IMR-90 (cell line): ENCODE measurements at regions not wholly inside any gene's neighbourhood (a gene's known extent, or its start where the extent isn't known, plus 50 kb on each side); places are given as distances from the start of the nearest gene placed in this dataset.
"Not testable (repeated sequence)": the region's sequence is repeated elsewhere in the genome, so short reads cannot be mapped to it uniquely, and the experiment has no call there.

ENCODE experiments used
- ATAC-seq: fragments of 200-7000 bp; cut with Tn5 transposase; 2 replicates; pipeline ENCODE4 v1.9.1; 2020; ENCODE audit warnings: low read depth, mild to moderate bottlenecking, moderate library complexity
- BruUV-seq: library from RNA; stranded (reverse); fragments of 400-500 nt; replicated peaks from 2 replicates; lab custom pipeline; 2021; lab: Mats Ljungman, UMichigan
- CTCF ChIA-PET: fragments of 300-600 bp; formaldehyde crosslinking; extraction: SDS; loops from one replicate; lab custom pipeline; 2021; ENCODE audit warnings: antibody characterized with exemption; lab: Yijun Ruan, JAX
- POLR2A ChIA-PET: fragments of 300-600 bp; sonication (Branson Sonifier 250); formaldehyde crosslinking; loops from one replicate; lab custom pipeline; 2022; ENCODE audit warnings: antibody characterized with exemption; ENCODE audit not compliant: unreplicated experiment; lab: Charles Lee
- DNase-seq: peaks from one replicate; pipeline ENCODE4 v3.0.0; 2013
- H2AFZ ChIP-seq: replicated peaks from 2 replicates; pipeline ENCODE3; 2013; ENCODE audit warnings: low read length, mild to moderate bottlenecking; ENCODE audit not compliant: poor library complexity
- H2AK5ac ChIP-seq: 2 replicates; pipeline ENCODE4 v1.6.1; 2013; ENCODE audit warnings: low read depth, low read length, inconsistent platforms
- H2AK9ac ChIP-seq: replicated peaks from 2 replicates; pipeline ENCODE3; 2013; ENCODE audit warnings: mild to moderate bottlenecking, low read depth, low read length, moderate library complexity; ENCODE audit not compliant: poor library complexity
- H2BK120ac ChIP-seq: 2 replicates; pipeline ENCODE4 v1.6.1; 2013; ENCODE audit warnings: low read depth, low read length, inconsistent platforms
- H2BK15ac ChIP-seq: 3 replicates; pipeline ENCODE4 v1.6.1; 2013; ENCODE audit warnings: low read depth, low read length, inconsistent platforms
- H2BK20ac ChIP-seq: 2 replicates; pipeline ENCODE4 v1.6.1; 2013; ENCODE audit warnings: low read depth, mild to moderate bottlenecking, inconsistent platforms, low read length, moderate library complexity
- H2BK5ac ChIP-seq: 2 replicates; pipeline ENCODE4 v1.6.1; 2013; ENCODE audit warnings: mild to moderate bottlenecking, low read depth, low read length, inconsistent platforms; ENCODE audit not compliant: poor library complexity, severe bottlenecking
- H3K14ac ChIP-seq: replicated peaks from 2 replicates; pipeline ENCODE4 v1.6.1; 2013; ENCODE audit warnings: low read depth, low read length, inconsistent platforms
- H3K18ac ChIP-seq: 2 replicates; pipeline ENCODE4 v1.6.1; 2013; ENCODE audit warnings: low read depth, low read length, control low read depth
- H3K23ac ChIP-seq: 2 replicates; pipeline ENCODE4 v1.6.1; 2013; ENCODE audit warnings: low read depth, low read length, inconsistent platforms
- H3K27ac ChIP-seq: 2 replicates; pipeline ENCODE4 v1.5.1; 2013; ENCODE audit warnings: mild to moderate bottlenecking, control low read depth, low read length; ENCODE audit not compliant: insufficient read depth
- H3K27me3 ChIP-seq: 2 replicates; pipeline ENCODE4 v1.6.1; 2013; ENCODE audit warnings: low read length; ENCODE audit not compliant: control insufficient read depth, insufficient read depth
- H3K36me3 ChIP-seq: 2 replicates; pipeline ENCODE4 v1.6.1; 2013; ENCODE audit warnings: low read length, mixed read lengths; ENCODE audit not compliant: control insufficient read depth, insufficient read depth
- H3K4ac ChIP-seq: 2 replicates; pipeline ENCODE4 v1.6.1; 2013; ENCODE audit warnings: low read depth, low read length, inconsistent platforms
- H3K4me1 ChIP-seq: 2 replicates; pipeline ENCODE4 v1.6.1; 2013; ENCODE audit warnings: low read length, mixed read lengths; ENCODE audit not compliant: control insufficient read depth, insufficient read depth
- H3K4me2 ChIP-seq: 2 replicates; pipeline ENCODE4 v1.6.1; 2013; ENCODE audit warnings: low read depth, mild to moderate bottlenecking, control low read depth, low read length, moderate library complexity
- H3K4me3 ChIP-seq: 2 replicates; pipeline ENCODE4 v1.5.1; 2013; ENCODE audit warnings: low read depth, mild to moderate bottlenecking, control low read depth, low read length, moderate library complexity; ENCODE audit not compliant: insufficient read depth
- H3K56ac ChIP-seq: 2 replicates; pipeline ENCODE4 v1.6.1; 2013; ENCODE audit warnings: low read length, inconsistent platforms; ENCODE audit not compliant: insufficient read depth; ENCODE audit errors: extremely low read depth
- H3K79me1 ChIP-seq, 2 experiments: 2 replicates each; pipeline ENCODE4 v1.6.1; 2013; ENCODE audit warnings: low read length in 2 of 2, inconsistent platforms in 1 of 2, low read depth in 1 of 2
- H3K9ac ChIP-seq: 2 replicates; pipeline ENCODE4 v1.6.1; 2013; ENCODE audit warnings: low read depth, low read length, control low read depth
- H3K9me1 ChIP-seq: 2 replicates; pipeline ENCODE4 v1.6.1; 2013; ENCODE audit warnings: low read length, inconsistent platforms; ENCODE audit not compliant: insufficient read depth
- H3K9me3 ChIP-seq: 2 replicates; pipeline ENCODE4 v1.6.1; 2013; ENCODE audit warnings: low read length; ENCODE audit not compliant: control insufficient read depth, insufficient read depth
- H4K20me1 ChIP-seq: 2 replicates; pipeline ENCODE4 v1.6.1; 2013; ENCODE audit warnings: low read length, inconsistent platforms; ENCODE audit not compliant: insufficient read depth
- H4K5ac ChIP-seq: 2 replicates; pipeline ENCODE4 v1.6.1; 2013; ENCODE audit warnings: mild to moderate bottlenecking, low read depth, low read length, control low read depth
- H4K8ac ChIP-seq, 2 experiments: 2 replicates each; pipeline ENCODE4 v1.6.1; 2013; ENCODE audit warnings: low read depth in 2 of 2, low read length in 2 of 2, control low read depth in 1 of 2, inconsistent platforms in 1 of 2
- H4K91ac ChIP-seq: 2 replicates; pipeline ENCODE4 v1.6.1; 2013; ENCODE audit warnings: low read depth, low read length, inconsistent platforms; ENCODE audit not compliant: insufficient read depth
- WGBS, 2 experiments: methylation state at CpG; one replicate each; pipeline versions ENCODE4 v1.1.5 to v1.1.7; 2013; ENCODE audit warnings: missing lambda C conversion rate in 2 of 2; ENCODE audit not compliant: insufficient read length in 1 of 2; ENCODE audit errors: extremely low coverage in 2 of 2; 5-methylcytosine and 5-hydroxymethylcytosine counted together
- dilution Hi-C: fragments of 300-500 bp; cut with HindIII; formaldehyde crosslinking; loops from one replicate; pipeline ENCODE4 v1.14.3; 2018; ENCODE audit warnings: low sequenced_read_pairs; ENCODE audit not compliant: unreplicated experiment
- in situ Hi-C: fragments of 300-500 bp; cut with MboI; formaldehyde crosslinking; loops from 3 replicates; pipeline ENCODE4 v1.14.3; 2019; ENCODE audit warnings: low sequenced_read_pairs, inconsistent platforms, mixed read lengths
- intact Hi-C: fragments of 100-400 bp; cut with micrococcal nuclease; formaldehyde crosslinking; loops from 2 replicates; pipeline ENCODE4 v1.10.0; 2022

DNA sequence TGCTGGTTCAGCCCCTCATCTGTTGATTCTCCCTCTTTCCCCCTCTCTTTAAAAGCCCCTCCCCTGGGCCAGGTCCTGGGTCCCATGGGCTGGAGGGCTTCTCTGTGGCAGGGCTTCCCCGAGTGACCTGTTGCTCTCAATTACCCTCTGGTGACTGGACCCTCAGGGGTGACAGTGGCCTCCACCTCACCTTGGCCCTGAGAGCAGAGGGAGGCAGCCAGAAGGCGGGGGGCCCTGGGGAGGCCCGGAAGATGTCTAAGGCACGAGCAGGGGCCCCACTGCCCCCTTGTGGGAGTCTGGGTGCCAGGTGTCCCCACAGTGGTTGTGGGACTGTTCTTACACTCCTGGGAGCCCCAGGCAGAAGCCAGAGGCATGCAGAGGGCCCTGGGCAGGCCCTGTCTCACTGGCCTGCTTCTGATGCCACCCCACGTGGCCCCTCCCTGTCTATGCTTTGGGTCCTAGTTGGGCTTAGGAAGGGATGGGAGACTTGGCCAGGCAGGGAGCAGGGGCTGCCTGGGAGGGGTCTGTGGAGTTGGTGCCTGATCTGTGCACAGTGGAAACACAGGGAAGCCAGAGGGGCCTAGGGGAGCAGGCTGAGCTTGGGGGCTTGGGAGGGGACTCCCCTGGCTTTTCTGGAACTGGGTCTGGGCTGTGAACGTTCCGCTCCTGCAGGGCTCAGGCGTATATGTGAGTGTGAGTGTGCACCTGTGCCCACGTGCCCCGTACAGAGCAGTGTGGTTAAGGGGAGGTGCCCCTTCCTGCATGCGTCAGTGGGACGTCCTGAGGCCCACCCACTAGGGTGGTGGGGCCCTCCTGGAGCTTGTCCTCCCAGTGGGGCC lies 179.7 kb downstream of the TMEM121 start:
- H2BK15ac ChIP-seq, DNase-seq, H3K27ac ChIP-seq, H3K36me3 ChIP-seq, H3K79me1 ChIP-seq, H3K4me1 ChIP-seq, H4K20me1 ChIP-seq, H2AK9ac ChIP-seq, H3K18ac ChIP-seq, H3K4me3 ChIP-seq, H3K27me3 ChIP-seq, POLR2A ChIA-PET, H2AFZ ChIP-seq, ATAC-seq, intact Hi-C loops, dilution Hi-C loops, H2BK20ac ChIP-seq, BruUV-seq, H3K23ac ChIP-seq, CTCF ChIA-PET, in situ Hi-C loops, H3K9ac ChIP-seq, H4K8ac ChIP-seq, H2BK5ac ChIP-seq, H4K91ac ChIP-seq, H3K4me2 ChIP-seq, H3K9me1 ChIP-seq, H2AK5ac ChIP-seq, H3K4ac ChIP-seq, H3K14ac ChIP-seq, H2BK120ac ChIP-seq, H4K5ac ChIP-seq, H3K56ac ChIP-seq: not testable (repeated sequence)
- peaks cover 27% of the 10 kb centered on the region for H3K9me3 ChIP-seq
- WGBS, 2 experiments, result no CpG with 5 or more reads among the region's 12 CpGs

DNA sequence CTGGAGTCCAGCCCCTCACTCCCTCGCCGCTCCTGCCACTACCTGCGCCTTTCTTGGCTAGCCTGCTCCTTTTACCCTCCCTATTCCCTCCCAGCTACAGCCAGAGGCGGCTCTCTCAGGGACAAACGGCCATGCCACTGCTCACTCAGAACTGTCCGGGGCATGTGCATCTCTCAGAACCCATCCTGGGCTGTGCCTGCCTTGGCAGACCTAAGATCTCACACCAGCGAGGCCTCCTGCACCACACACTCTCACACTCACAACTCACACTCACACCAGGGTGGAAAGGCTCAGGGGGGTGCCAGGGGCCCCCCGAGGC lies 180.3 kb downstream of the TMEM121 start:
- H2BK15ac ChIP-seq, H3K4me1 ChIP-seq, H2BK120ac ChIP-seq, H3K9me1 ChIP-seq, CTCF ChIA-PET, H3K4ac ChIP-seq, ATAC-seq, H2BK20ac ChIP-seq, H2AK9ac ChIP-seq, H3K56ac ChIP-seq, H4K20me1 ChIP-seq, H4K91ac ChIP-seq, H3K36me3 ChIP-seq, H4K5ac ChIP-seq, H3K27ac ChIP-seq, H4K8ac ChIP-seq, DNase-seq, H3K4me3 ChIP-seq, H3K18ac ChIP-seq, in situ Hi-C loops, POLR2A ChIA-PET, H3K27me3 ChIP-seq, H3K4me2 ChIP-seq, H3K9ac ChIP-seq, dilution Hi-C loops, H2AFZ ChIP-seq, H3K23ac ChIP-seq, BruUV-seq, H3K79me1 ChIP-seq, intact Hi-C loops, H3K14ac ChIP-seq, H2BK5ac ChIP-seq, H2AK5ac ChIP-seq: not testable (repeated sequence)
- WGBS, 2 experiments, result no CpG with 5 or more reads among the region's 8 CpGs
- peaks cover 25% of the 10 kb centered on the region for H3K9me3 ChIP-seq
